ENCODE measurements at regions not wholly inside any gene's neighbourhood (a gene's known extent, or its start where the extent isn't known, plus 50 kb on each side); places are given as distances from the start of the nearest gene placed in this dataset.

GRCh38 chr2:192584976-192585375 is 390.2 kb upstream of the TMEFF2 start:
- no peak for TF ChIP-seq EZH2 (IDR thresholded peaks at IDR 0.05; ENCODE audit: insufficient read depth, low read length)
- no peak for TF ChIP-seq CTCF (IDR thresholded peaks at IDR 0.05; ENCODE audit: insufficient read depth, low read depth, low read length)
